ENCODE measurements at regions not wholly inside any gene's neighbourhood (a gene's known extent, or its start where the extent isn't known, plus 50 kb on each side); places are given as distances from the start of the nearest gene placed in this dataset.

DNA sequence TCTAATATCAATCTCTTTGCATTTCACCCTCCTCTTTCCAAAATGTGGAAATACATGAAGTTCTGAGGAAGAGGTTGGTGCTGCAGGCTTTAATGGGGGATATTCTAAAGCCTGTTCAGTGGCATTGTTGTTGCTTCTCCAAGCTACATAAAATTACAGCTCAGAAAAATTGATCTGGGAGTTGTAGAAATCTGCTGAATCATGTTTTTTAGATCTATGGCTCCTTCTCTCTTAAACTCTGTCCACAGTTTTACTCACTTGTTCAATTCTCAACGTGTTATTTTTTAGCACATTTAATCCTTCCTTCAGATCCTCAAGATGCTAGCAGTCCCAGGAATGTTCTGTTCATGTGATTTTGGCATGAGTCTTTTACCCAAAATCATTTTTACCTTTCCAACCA lies 949.5 kb upstream of the ADGRL3 start:
- H2AFZ ChIP-seq (ENCODE audit: low read length): no peak overlapping the region
- no peaks in the 10 kb centered on the region for H3K36me3 ChIP-seq (ENCODE audit: insufficient read depth, low read length)
- no peak for DNase-seq (ENCODE audit: insufficient read length, low spot score, missing footprints)
- no peak overlapping the region for H3K4me3 ChIP-seq (ENCODE audit: insufficient read depth, low read length)
- H3K4me2 ChIP-seq (ENCODE audit: insufficient read depth, low read length): no peak overlapping the region
- H3K27me3 ChIP-seq (ENCODE audit: insufficient read depth, low read length): no peaks in the 10 kb centered on the region
- H3K4me1 ChIP-seq (ENCODE audit: insufficient read depth, low read length): no peaks in the 10 kb centered on the region
- no peaks in the 10 kb centered on the region for H3K79me2 ChIP-seq (ENCODE audit: insufficient read depth, low read length)
- H3K9me3 ChIP-seq (ENCODE audit: low read depth, low read length): no peaks in the 10 kb centered on the region
- TF ChIP-seq, protein P1, sequence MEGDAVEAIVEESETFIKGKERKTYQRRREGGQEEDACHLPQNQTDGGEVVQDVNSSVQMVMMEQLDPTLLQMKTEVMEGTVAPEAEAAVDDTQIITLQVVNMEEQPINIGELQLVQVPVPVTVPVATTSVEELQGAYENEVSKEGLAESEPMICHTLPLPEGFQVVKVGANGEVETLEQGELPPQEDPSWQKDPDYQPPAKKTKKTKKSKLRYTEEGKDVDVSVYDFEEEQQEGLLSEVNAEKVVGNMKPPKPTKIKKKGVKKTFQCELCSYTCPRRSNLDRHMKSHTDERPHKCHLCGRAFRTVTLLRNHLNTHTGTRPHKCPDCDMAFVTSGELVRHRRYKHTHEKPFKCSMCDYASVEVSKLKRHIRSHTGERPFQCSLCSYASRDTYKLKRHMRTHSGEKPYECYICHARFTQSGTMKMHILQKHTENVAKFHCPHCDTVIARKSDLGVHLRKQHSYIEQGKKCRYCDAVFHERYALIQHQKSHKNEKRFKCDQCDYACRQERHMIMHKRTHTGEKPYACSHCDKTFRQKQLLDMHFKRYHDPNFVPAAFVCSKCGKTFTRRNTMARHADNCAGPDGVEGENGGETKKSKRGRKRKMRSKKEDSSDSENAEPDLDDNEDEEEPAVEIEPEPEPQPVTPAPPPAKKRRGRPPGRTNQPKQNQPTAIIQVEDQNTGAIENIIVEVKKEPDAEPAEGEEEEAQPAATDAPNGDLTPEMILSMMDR (IDR thresholded peaks at IDR 0.05; ENCODE audit: extremely low read depth, low read depth, low read length): no peak
- H4K20me1 ChIP-seq (ENCODE audit: insufficient read depth, low read length): no peaks in the 10 kb centered on the region
- no peak overlapping the region for H3K27ac ChIP-seq (ENCODE audit: low read depth, low read length)

DNA sequence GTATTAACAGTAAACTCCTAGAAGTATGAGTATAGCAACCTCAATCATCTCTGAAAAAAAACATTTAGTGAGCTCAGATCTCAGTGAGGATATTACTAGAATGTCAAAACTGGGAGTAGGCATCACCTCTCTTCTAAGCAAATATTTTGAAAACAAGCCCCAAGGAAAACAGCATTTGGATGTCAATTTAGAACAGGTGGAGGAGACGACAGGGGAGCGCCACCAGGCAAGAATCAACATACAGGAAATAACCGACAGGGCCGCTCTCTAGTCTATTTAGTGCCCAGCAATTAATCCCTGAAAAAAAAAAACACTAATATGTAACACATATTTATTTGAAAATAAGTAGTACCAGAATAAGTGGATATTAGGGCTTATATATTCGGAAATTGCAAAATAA lies 940.3 kb upstream of the ADGRL3 start:
- no peak for DNase-seq (ENCODE audit: insufficient read length, low spot score, missing footprints)
- Histone ChIP-seq H4K20me1 (ENCODE audit: insufficient read depth, low read length) (no peaks in the 10 kb centered on the region), H3K36me3 (ENCODE audit: insufficient read depth, low read length) (no peaks in the 10 kb centered on the region), H3K4me2 (ENCODE audit: insufficient read depth, low read length) (no peak overlapping the region), H3K9me3 (ENCODE audit: low read depth, low read length) (no peaks in the 10 kb centered on the region), H3K4me3 (ENCODE audit: insufficient read depth, low read length) (no peak overlapping the region), H3K4me1 (ENCODE audit: insufficient read depth, low read length) (no peaks in the 10 kb centered on the region), H3K79me2 (ENCODE audit: insufficient read depth, low read length) (no peaks in the 10 kb centered on the region), H3K27me3 (ENCODE audit: insufficient read depth, low read length) (no peaks in the 10 kb centered on the region), H2AFZ (ENCODE audit: low read length) (no peak overlapping the region), H3K27ac (ENCODE audit: low read depth, low read length) (no peak overlapping the region)
- TF ChIP-seq, protein P1 (IDR thresholded peaks at IDR 0.05; ENCODE audit: extremely low read depth, low read depth, low read length): no peak

DNA sequence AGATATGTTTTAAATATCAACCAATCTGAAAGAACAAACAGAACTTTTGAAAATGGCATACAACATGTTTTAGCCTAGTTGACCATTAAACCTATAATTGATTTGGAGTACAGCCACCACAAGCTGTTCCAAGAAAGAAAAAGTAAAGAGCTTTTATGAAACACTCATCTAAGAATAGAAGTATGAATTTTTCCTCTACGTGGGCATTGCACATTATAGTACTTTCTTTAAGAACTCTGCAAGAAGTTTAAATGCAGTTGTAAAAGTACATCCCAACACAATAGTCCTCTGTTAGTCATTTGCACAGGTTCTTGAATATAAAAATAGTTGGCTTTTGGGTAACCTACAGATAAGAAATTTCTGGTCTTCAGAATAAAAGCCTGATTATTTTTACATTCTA lies 933.6 kb upstream of the ADGRL3 start:
- H3K4me3 ChIP-seq (ENCODE audit: insufficient read depth, low read length): no peak overlapping the region
- H3K27me3 ChIP-seq (ENCODE audit: insufficient read depth, low read length): no peaks in the 10 kb centered on the region
- no peak overlapping the region for H3K4me2 ChIP-seq (ENCODE audit: insufficient read depth, low read length)
- H3K9me3 ChIP-seq (ENCODE audit: low read depth, low read length): no peaks in the 10 kb centered on the region
- no peak overlapping the region for H3K27ac ChIP-seq (ENCODE audit: low read depth, low read length)
- TF ChIP-seq, protein P1 (IDR thresholded peaks at IDR 0.05; ENCODE audit: extremely low read depth, low read depth, low read length): no peak
- DNase-seq (ENCODE audit: insufficient read length, low spot score, missing footprints): no peak
- no peak overlapping the region for H2AFZ ChIP-seq (ENCODE audit: low read length)
- no peaks in the 10 kb centered on the region for H3K79me2 ChIP-seq (ENCODE audit: insufficient read depth, low read length)
- H3K4me1 ChIP-seq (ENCODE audit: insufficient read depth, low read length): no peaks in the 10 kb centered on the region
- no peaks in the 10 kb centered on the region for H4K20me1 ChIP-seq (ENCODE audit: insufficient read depth, low read length)
- no peaks in the 10 kb centered on the region for H3K36me3 ChIP-seq (ENCODE audit: insufficient read depth, low read length)

DNA sequence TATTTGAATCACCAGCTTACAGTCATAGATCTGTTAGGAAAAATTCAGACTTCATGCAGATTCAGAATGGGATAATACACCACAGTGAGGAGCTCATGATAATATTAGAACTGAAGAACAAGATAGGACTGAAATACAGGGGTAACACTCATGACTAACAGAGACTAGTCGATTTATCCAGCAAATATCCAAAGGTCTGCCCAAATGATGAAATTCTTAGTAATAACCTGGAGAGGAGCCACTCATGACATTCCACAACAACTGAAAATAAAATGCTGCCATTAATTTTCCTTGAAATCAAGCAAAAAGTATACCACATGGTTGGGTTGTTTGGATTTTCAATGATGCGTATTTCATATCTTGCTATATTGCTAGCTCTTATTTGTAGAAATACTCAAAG lies 903.7 kb upstream of the ADGRL3 start:
- Histone ChIP-seq H3K4me2 (ENCODE audit: insufficient read depth, low read length) (no peak overlapping the region), H3K79me2 (ENCODE audit: insufficient read depth, low read length) (no peaks in the 10 kb centered on the region), H3K36me3 (ENCODE audit: insufficient read depth, low read length) (no peaks in the 10 kb centered on the region), H3K27ac (ENCODE audit: low read depth, low read length) (no peak overlapping the region), H3K4me1 (ENCODE audit: insufficient read depth, low read length) (no peaks in the 10 kb centered on the region), H3K4me3 (ENCODE audit: insufficient read depth, low read length) (no peak overlapping the region), H4K20me1 (ENCODE audit: insufficient read depth, low read length) (no peaks in the 10 kb centered on the region), H3K9me3 (ENCODE audit: low read depth, low read length) (peaks cover 2% of the 10 kb centered on the region), H2AFZ (ENCODE audit: low read length) (no peak overlapping the region), H3K27me3 (ENCODE audit: insufficient read depth, low read length) (no peaks in the 10 kb centered on the region)
- TF ChIP-seq, protein P1 (IDR thresholded peaks at IDR 0.05; ENCODE audit: extremely low read depth, low read depth, low read length): no peak
- no peak for DNase-seq (ENCODE audit: insufficient read length, low spot score, missing footprints)

Data from osteoblast (primary cell).